HEK293 (cell line): ENCODE measurements at regions not wholly inside any gene's neighbourhood (a gene's known extent, or its start where the extent isn't known, plus 50 kb on each side); places are given as distances from the start of the nearest gene placed in this dataset.

Experiments used
- BCL11A ChIP-seq: fragments of 450-650 bp; formaldehyde crosslinking; IDR thresholded peaks from 2 replicates; pipeline ENCODE4 v1.5.1; 2016; ENCODE audit warnings: low read depth, missing biosample characterization, missing genetic modification characterization
- CTCF ChIP-seq: fragments of 450-650 bp; formaldehyde crosslinking; IDR thresholded peaks from 2 replicates; pipeline ENCODE4 v1.5.1; 2016; ENCODE audit warnings: missing biosample characterization, missing genetic modification characterization
- PBX3 ChIP-seq: sonication (generic); formaldehyde crosslinking; IDR thresholded peaks from 2 replicates; pipeline ENCODE4 v1.8.1; 2022; ENCODE audit warnings: mild to moderate bottlenecking, moderate library complexity, missing genetic modification reagents
- REST ChIP-seq: fragments of 450-650 bp; formaldehyde crosslinking; IDR thresholded peaks from 2 replicates; pipeline ENCODE4 v1.5.1; 2016; ENCODE audit warnings: missing biosample characterization, missing genetic modification characterization
- SP2 ChIP-seq: fragments of 450-650 bp; formaldehyde crosslinking; IDR thresholded peaks from 2 replicates; pipeline ENCODE4 v1.5.1; 2016; ENCODE audit warnings: missing biosample characterization, missing genetic modification characterization
- ZBTB11 ChIP-seq: fragments of 450-650 bp; formaldehyde crosslinking; conservative IDR thresholded peaks from 2 replicates; pipeline ENCODE4 v1.5.1; 2016; ENCODE audit warnings: low read depth, missing biosample characterization, missing genetic modification characterization
- ZBTB44 ChIP-seq: fragments of 450-650 bp; IDR thresholded peaks from 2 replicates; pipeline ENCODE4 v1.5.1; 2018; ENCODE audit warnings: missing biosample characterization, mild to moderate bottlenecking, missing genetic modification characterization
- ZBTB7A ChIP-seq: fragments of 450-650 bp; formaldehyde crosslinking; IDR thresholded peaks from 2 replicates; pipeline ENCODE4 v1.5.1; 2016; ENCODE audit warnings: low read depth, missing biosample characterization, missing genetic modification characterization
- ZFP37 ChIP-seq: fragments of 450-650 bp; formaldehyde crosslinking; IDR thresholded peaks from 2 replicates; pipeline ENCODE4 v1.5.1; 2016; ENCODE audit warnings: missing biosample characterization, missing genetic modification characterization
- ZNF510 ChIP-seq: fragments of 450-650 bp; formaldehyde crosslinking; IDR thresholded peaks from 2 replicates; pipeline ENCODE4 v1.5.1; 2018; ENCODE audit warnings: mild to moderate bottlenecking, missing genetic modification characterization, missing biosample characterization; ENCODE audit not compliant: insufficient replicate concordance
- ZNF830 ChIP-seq: fragments of 450-650 bp; IDR thresholded peaks from 2 replicates; pipeline ENCODE4 v1.5.0; 2018; ENCODE audit warnings: missing biosample characterization, missing genetic modification characterization, low read depth, mild to moderate bottlenecking, moderate library complexity
- ZSCAN30 ChIP-seq: fragments of 450-650 bp; IDR thresholded peaks from 2 replicates; pipeline ENCODE4 v1.5.1; 2018; ENCODE audit warnings: missing biosample characterization, mild to moderate bottlenecking, missing genetic modification characterization, moderate library complexity

- TF ChIP-seq ZFP37 (tag by site-specific recombination) (no peak), CTCF (tag by site-specific recombination) (no peak), SP2 (no peak), ZBTB7A (tag by site-specific recombination) (no peak), ZNF830 (tag by site-specific recombination) (no peak), ZSCAN30 (no peak), REST (tag by site-specific recombination) (no peak), ZBTB11 (tag by site-specific recombination) (no peak), PBX3 (CRISPR knock-in tag) (no peak), ZNF510 (tag by site-specific recombination) (no peak), BCL11A (tag by site-specific recombination) (no peak), ZBTB44 (tag by site-specific recombination) (no peak)
Measured at GRCh38 chr11:70813651-70814050, 415.3 kb downstream of the CTTN start.
